ENCODE measurements at regions not wholly inside any gene's neighbourhood (a gene's known extent, or its start where the extent isn't known, plus 50 kb on each side); places are given as distances from the start of the nearest gene placed in this dataset.

GRCh38 chr2:203585516-203585915, 50.4 kb upstream of the RAPH1 start:
- Histone ChIP-seq H3K4me3 (ENCODE audit: low read length) (no peak overlapping the region), H3K4me1 (ENCODE audit: insufficient read depth, low read length) (no peaks in the 10 kb centered on the region), H3K9me3 (ENCODE audit: low read depth, low read length) (no peaks in the 10 kb centered on the region), H3K27me3 (ENCODE audit: insufficient read depth, low read length) (peaks cover 5% of the 10 kb centered on the region)

GRCh38 chr2:203586206-203586605, 51.1 kb upstream of the RAPH1 start:
- Histone ChIP-seq H3K27me3 (ENCODE audit: insufficient read depth, low read length) (peaks cover 5% of the 10 kb centered on the region), H3K9me3 (ENCODE audit: low read depth, low read length) (no peaks in the 10 kb centered on the region), H3K4me3 (ENCODE audit: low read length) (no peak overlapping the region), H3K4me1 (ENCODE audit: insufficient read depth, low read length) (peaks cover under 1% of the 10 kb centered on the region)

- no peaks in the 10 kb centered on the region for H3K9me3 ChIP-seq (ENCODE audit: low read depth, low read length)
- H3K4me1 ChIP-seq (ENCODE audit: insufficient read depth, low read length): peaks cover 6% of the 10 kb centered on the region
- peaks cover 5% of the 10 kb centered on the region for H3K27me3 ChIP-seq (ENCODE audit: insufficient read depth, low read length)
- H3K4me3 ChIP-seq (ENCODE audit: low read length): no peak overlapping the region
These were observed 51.6 kb upstream of the RAPH1 start for GRCh38 chr2:203586696-203587095.

DNA sequence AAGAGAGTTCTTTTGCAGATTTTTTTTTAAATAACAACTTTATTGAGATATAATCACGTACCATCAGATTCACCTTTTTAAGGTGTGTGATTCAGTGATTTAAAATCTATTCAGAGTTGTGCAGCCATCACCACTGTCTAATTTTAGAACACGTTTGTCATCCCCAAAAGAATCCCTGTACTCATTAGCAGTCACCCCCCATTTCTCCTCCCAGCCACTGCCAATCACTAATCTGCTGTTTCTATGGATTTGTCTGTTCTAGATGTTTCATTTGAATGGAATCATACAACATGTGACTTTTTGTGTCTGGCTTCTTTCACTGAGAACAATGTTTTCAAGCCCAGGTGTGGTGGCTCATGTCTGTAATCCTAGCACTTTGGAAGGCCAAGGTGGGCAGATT, 55.4 kb upstream of the RAPH1 start:
- Histone ChIP-seq H3K4me1 (ENCODE audit: insufficient read depth, low read length) (peaks cover 11% of the 10 kb centered on the region), H3K9me3 (ENCODE audit: low read depth, low read length) (no peaks in the 10 kb centered on the region), H3K27me3 (ENCODE audit: insufficient read depth, low read length) (peaks cover 5% of the 10 kb centered on the region), H3K4me3 (ENCODE audit: low read length) (no peak overlapping the region)

DNA sequence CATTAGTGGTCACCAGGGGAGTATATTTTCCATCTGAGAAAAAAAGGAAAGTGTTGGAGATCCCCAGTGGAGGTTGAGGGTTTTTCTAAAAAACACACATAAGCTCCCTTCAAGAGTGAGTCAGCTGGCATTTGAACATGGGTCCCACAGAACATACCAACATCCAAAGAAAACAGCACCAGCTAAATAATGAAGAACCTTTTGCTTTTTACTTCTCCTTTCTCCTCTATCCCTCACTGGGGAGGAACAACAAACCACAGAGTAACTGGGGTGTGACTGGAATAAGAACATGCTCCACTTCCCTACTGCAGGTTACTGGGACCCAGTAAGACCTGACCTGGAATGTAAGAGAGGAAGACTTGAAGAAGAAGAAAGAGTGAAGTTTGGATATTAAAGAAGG, 56.5 kb upstream of the RAPH1 start:
- Histone ChIP-seq H3K9me3 (ENCODE audit: low read depth, low read length) (no peaks in the 10 kb centered on the region), H3K4me1 (ENCODE audit: insufficient read depth, low read length) (peaks cover 11% of the 10 kb centered on the region), H3K27me3 (ENCODE audit: insufficient read depth, low read length) (peaks cover 5% of the 10 kb centered on the region), H3K4me3 (ENCODE audit: low read length) (no peak overlapping the region)

DNA sequence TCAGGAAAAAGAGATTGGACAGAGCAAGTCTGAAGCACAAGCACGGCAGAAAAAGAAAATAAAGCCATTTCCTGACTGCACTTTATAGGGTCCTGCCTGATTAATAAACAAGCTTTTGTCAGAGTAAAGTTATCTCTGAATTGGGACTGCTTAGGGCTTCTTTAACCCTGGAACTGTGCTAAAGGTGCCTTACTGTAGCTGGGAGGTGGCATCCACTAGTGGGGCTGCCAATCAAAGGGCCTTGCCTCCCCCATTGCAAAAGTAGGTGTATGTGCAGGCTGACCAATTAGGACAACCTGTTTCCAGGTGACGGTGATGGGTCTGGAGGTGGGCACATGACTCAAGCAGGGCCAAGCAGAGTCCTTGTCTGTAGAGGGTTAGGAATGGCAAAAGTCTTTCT, 57.4 kb upstream of the RAPH1 start:
- no peak overlapping the region for H3K4me3 ChIP-seq (ENCODE audit: low read length)
- H3K4me1 ChIP-seq (ENCODE audit: insufficient read depth, low read length): peaks cover 11% of the 10 kb centered on the region
- peaks cover 5% of the 10 kb centered on the region for H3K27me3 ChIP-seq (ENCODE audit: insufficient read depth, low read length)
- no peaks in the 10 kb centered on the region for H3K9me3 ChIP-seq (ENCODE audit: low read depth, low read length)

DNA sequence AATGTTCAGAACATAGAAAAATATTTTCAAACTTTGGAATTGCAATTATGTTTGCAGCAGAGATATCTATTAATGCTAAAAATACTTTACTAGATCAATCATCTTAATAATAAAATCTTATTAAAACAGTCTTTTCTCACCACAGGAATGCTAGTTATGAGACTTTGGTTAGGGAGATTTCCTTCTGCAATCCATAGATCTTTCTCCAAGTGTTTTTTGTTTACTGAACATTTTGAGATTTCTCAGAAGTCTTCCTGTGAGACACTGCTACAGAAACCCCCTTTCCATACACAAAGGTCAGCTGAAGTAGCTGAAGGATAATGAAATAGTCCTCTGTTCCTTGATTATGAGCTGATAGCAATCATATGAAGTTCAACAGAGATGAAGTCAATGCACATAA, 59.4 kb upstream of the RAPH1 start:
- Histone ChIP-seq H3K9me3 (ENCODE audit: low read depth, low read length) (no peaks in the 10 kb centered on the region), H3K4me1 (ENCODE audit: insufficient read depth, low read length) (peaks cover 24% of the 10 kb centered on the region), H3K27me3 (ENCODE audit: insufficient read depth, low read length) (peaks cover 5% of the 10 kb centered on the region), H3K4me3 (ENCODE audit: low read length) (no peak overlapping the region)

- Histone ChIP-seq H3K9me3 (ENCODE audit: low read depth, low read length) (no peaks in the 10 kb centered on the region), H3K4me3 (ENCODE audit: low read length) (no peak overlapping the region)
These were observed 61.1 kb upstream of the RAPH1 start for GRCh38 chr2:203596183-203596582.

DNA sequence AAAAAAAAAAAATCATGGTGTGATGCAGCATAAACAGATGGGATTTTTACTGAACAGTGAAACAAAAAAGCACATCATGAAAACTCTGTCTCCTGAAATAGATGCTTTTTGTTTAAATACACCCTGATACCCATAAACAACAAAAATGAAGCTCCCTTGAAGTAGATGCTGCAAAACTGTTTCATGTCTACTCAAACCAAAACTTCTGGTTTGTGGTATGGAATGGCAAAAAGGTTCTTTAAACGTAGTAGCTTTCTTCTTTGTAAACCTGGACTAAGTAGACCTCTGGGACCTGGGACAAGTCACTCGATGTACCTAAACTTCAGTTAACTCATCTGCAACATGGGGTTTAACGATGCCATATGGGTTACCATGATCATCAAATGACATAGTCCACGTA, 64.4 kb upstream of the RAPH1 start:
- H3K4me1 ChIP-seq (ENCODE audit: insufficient read depth, low read length): peaks cover 13% of the 10 kb centered on the region
- H3K4me3 ChIP-seq (ENCODE audit: low read length): no peak overlapping the region
- no peaks in the 10 kb centered on the region for H3K9me3 ChIP-seq (ENCODE audit: low read depth, low read length)
- peaks cover 3% of the 10 kb centered on the region for H3K27me3 ChIP-seq (ENCODE audit: insufficient read depth, low read length)

More at GRCh38 chr2:203596183-203596582, 61.1 kb upstream of the RAPH1 start:
- H3K4me1 ChIP-seq (ENCODE audit: insufficient read depth, low read length): peaks cover 24% of the 10 kb centered on the region
- H3K27me3 ChIP-seq (ENCODE audit: insufficient read depth, low read length): no peaks in the 10 kb centered on the region

DNA sequence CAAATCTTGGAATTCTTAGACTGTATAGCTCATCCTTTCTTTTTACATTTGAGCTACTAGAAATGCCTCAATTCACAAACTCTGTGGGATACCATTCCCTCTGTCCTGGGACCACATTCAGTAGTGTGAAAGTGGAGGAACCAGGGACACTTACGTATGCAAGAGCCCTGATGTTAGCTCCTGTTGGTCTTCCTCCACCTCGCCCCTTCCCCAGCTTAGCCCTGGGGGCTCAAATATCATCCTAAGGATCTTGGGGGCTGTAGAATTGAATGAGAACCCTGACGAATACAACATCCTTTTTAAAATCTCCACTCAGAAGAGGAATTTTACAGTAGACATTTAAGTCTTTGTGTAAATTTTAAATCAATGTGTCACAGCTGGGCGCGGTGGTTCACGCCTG, 65.2 kb upstream of the RAPH1 start:
- H3K9me3 ChIP-seq (ENCODE audit: low read depth, low read length): no peaks in the 10 kb centered on the region
- H3K27me3 ChIP-seq (ENCODE audit: insufficient read depth, low read length): peaks cover 3% of the 10 kb centered on the region
- peaks cover 13% of the 10 kb centered on the region for H3K4me1 ChIP-seq (ENCODE audit: insufficient read depth, low read length)
- no peak overlapping the region for H3K4me3 ChIP-seq (ENCODE audit: low read length)

DNA sequence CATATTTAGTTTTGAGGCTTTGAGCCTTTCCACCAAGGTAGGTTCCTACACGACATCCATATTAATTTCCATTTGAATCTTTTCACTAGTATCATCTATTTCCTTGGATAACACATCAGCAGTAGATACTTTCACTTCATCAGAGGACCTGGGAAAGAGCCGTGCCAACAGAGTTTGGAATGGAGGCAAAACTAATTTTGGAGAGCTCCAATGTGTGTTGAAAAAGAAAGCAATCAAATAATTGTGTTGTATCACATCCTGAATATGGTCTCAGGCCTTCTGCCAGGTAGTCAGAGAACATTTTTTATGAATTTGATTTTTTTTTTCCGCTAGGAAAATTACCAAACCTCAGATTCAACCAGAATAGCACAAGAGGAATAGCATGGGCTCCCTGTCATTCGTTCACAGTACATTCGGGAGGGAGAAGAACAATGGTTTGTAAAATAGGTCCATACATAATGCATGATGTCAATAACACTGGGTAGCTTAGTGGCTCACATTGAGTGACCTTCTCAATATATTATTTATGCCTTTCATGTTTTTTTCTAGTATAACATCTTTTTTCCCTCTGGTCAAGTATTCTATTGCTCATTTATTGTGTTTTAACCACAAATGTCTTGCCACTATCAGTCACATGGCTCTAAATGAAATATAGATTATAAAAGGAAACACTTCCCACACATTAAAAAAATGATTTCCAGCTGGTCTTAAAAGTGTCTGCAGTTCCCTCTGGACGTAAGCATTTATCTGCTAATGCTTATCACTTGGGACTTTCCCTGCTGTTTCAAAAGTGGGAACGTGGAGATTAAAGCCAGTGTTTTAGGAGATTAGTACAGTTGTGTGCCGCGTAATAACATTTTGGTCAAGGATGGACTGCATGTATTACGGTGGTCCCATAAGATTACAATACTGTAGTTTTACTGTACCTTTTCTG, 68.6 kb upstream of the RAPH1 start:
- H3K4me3 ChIP-seq (ENCODE audit: low read length): no peak overlapping the region
- no peaks in the 10 kb centered on the region for H3K9me3 ChIP-seq (ENCODE audit: low read depth, low read length)
- peaks cover 3% of the 10 kb centered on the region for H3K27me3 ChIP-seq (ENCODE audit: insufficient read depth, low read length)
- peaks cover 3% of the 10 kb centered on the region for H3K4me1 ChIP-seq (ENCODE audit: insufficient read depth, low read length)

DNA sequence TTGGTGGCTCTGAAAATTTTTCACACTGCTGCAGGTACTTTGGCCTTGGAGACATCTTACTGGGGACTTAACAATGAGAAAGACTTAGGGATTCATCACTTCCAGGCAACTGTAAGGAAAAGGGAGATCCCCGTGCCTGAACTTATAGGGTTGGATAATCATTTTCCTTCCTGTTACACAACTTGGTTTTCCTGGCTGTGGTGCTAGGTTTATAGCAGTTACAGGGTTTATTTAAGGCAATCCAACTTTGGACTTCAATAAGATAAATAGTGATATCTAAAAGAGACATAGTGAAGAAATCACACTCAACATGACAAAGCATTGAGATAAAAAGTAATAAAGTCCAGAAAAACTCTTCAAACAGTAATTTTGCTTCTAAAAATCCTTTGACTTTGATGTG, 70.2 kb upstream of the RAPH1 start:
- Histone ChIP-seq H3K9me3 (ENCODE audit: low read depth, low read length) (no peaks in the 10 kb centered on the region), H3K4me3 (ENCODE audit: low read length) (no peak overlapping the region)

DNA sequence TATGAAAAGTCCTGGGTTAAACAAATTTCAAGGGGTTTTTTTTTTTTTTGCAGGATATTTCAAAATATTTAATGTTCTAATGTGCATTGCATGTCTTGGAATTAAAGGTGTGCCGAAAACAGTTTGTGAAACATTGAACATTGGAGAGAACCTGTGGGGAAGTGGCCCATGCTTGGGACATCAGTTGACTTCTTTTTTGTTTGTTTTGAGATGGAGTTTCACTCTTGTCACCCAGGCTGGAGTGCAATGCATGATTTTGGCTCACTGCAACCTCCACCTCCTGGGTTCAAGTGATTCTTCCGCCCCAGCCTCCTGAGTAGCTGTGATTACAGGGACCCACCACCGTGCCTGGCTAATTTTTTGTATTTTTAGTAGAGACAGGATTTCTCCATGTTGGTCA, 71.0 kb upstream of the RAPH1 start:
- no peaks in the 10 kb centered on the region for H3K4me1 ChIP-seq (ENCODE audit: insufficient read depth, low read length)
- no peaks in the 10 kb centered on the region for H3K9me3 ChIP-seq (ENCODE audit: low read depth, low read length)
- H3K27me3 ChIP-seq (ENCODE audit: insufficient read depth, low read length): peaks cover 3% of the 10 kb centered on the region

More for the DNA sequence above, 70.2 kb upstream of the RAPH1 start:
- Histone ChIP-seq H3K27me3 (ENCODE audit: insufficient read depth, low read length) (peaks cover 3% of the 10 kb centered on the region), H3K4me1 (ENCODE audit: insufficient read depth, low read length) (no peaks in the 10 kb centered on the region)

DNA sequence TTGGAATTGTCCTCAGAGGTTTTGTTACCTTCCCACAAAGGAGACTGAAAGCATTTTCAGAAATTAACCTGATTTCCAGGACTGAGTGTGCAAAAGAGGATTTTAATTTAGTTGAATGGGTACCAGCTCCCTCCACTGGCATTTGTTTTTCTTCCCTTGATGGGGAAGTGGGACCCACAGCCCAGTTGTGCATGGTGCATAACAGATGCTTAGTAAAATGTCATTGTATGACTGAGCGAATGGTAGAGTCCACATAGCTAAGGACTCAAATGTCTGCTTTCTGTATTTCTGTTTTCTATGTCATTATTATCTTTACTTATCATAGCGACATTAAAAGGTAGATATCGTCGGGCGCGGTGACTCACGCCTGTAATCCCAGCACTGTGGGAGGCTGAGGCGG, 75.5 kb upstream of the RAPH1 start:
- Histone ChIP-seq H3K4me3 (ENCODE audit: low read length) (no peak overlapping the region), H3K27me3 (ENCODE audit: insufficient read depth, low read length) (no peaks in the 10 kb centered on the region), H3K4me1 (ENCODE audit: insufficient read depth, low read length) (no peaks in the 10 kb centered on the region), H3K9me3 (ENCODE audit: low read depth, low read length) (no peaks in the 10 kb centered on the region)

More for the DNA sequence above, 71.0 kb upstream of the RAPH1 start:
- no peak overlapping the region for H3K4me3 ChIP-seq (ENCODE audit: low read length)

DNA sequence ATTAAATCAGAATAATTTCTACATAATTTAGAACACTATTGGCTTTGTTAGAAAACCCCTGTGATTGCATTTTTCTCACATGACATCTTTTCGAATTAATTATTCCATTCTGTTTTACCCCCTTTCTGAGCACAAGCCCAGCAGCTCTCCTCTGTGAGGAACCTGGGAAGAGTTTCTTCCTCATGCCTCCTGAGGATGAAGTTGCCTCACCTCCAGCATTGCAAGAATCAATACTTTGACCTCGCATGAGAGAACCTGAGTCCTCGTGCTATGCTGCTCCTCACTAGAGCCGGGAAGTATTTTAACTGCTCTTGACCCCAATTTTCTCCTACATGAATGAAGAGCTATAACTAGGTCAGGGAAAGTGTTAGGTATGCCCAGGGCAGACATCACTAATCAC, 77.1 kb upstream of the RAPH1 start:
- Histone ChIP-seq H3K27me3 (ENCODE audit: insufficient read depth, low read length) (no peaks in the 10 kb centered on the region), H3K9me3 (ENCODE audit: low read depth, low read length) (no peaks in the 10 kb centered on the region), H3K4me1 (ENCODE audit: insufficient read depth, low read length) (no peaks in the 10 kb centered on the region), H3K4me3 (ENCODE audit: low read length) (no peak overlapping the region)

Data from mononuclear cell (primary cell).